H1 (cell line): ENCODE measurements at regions not wholly inside any gene's neighbourhood (a gene's known extent, or its start where the extent isn't known, plus 50 kb on each side); places are given as distances from the start of the nearest gene placed in this dataset.

Source experiments
- CTCF ChIA-PET: fragments of 300-600 bp; sonication (Branson Sonifier 250); formaldehyde crosslinking; loops from one replicate; lab custom pipeline; 2021; ENCODE audit not compliant: partially characterized antibody; lab: Charles Lee
- POLR2A ChIA-PET: fragments of 300-600 bp; sonication (Branson Sonifier 250); formaldehyde crosslinking; loops from one replicate; lab custom pipeline; 2021; ENCODE audit warnings: inconsistent platforms; ENCODE audit not compliant: partially characterized antibody; lab: Charles Lee
- DNase-seq, 2 experiments: peaks; one replicate each; pipeline versions ENCODE4 v3.0.0 to v3.0.0-alpha.2; 2010 to 2022; ENCODE audit warnings: low spot score in 2 of 2, low read depth in 1 of 2, mixed read lengths in 1 of 2
- FAIRE-seq: peaks from 2 replicates; lab custom pipeline; 2011; peaks lifted over from hg19 to GRCh38; lab: Jason Lieb, UNC
- H2AFZ ChIP-seq: 2 replicates; pipeline ENCODE4 v1.8.1; 2012; ENCODE audit warnings: low read length, inconsistent platforms
- H2AK5ac ChIP-seq: 2 replicates; pipeline ENCODE4 v1.6.1; 2013; ENCODE audit warnings: low read depth, low read length
- H2BK120ac ChIP-seq: replicated peaks from 2 replicates; pipeline ENCODE3; 2013; ENCODE audit warnings: low read depth, low read length, inconsistent platforms
- H2BK12ac ChIP-seq: 2 replicates; pipeline ENCODE4 v1.6.1; 2013; ENCODE audit warnings: low read depth, low read length
- H2BK15ac ChIP-seq: 2 replicates; pipeline ENCODE4 v1.6.1; 2013; ENCODE audit warnings: low read length
- H2BK20ac ChIP-seq: 2 replicates; pipeline ENCODE4 v1.6.1; 2013; ENCODE audit warnings: low read length
- H2BK5ac ChIP-seq: 2 replicates; pipeline ENCODE4 v1.6.1; 2013; ENCODE audit warnings: low read depth, low read length
- H3K14ac ChIP-seq: 2 replicates; pipeline ENCODE4 v1.6.1; 2013; ENCODE audit warnings: inconsistent platforms; ENCODE audit not compliant: insufficient read length
- H3K18ac ChIP-seq: 2 replicates; pipeline ENCODE4 v1.6.1; 2013; ENCODE audit warnings: low read length; ENCODE audit errors: extremely low read depth
- H3K23ac ChIP-seq: 2 replicates; pipeline ENCODE4 v1.6.1; 2013; ENCODE audit warnings: inconsistent platforms; ENCODE audit not compliant: insufficient read length
- H3K23me2 ChIP-seq: 2 replicates; pipeline ENCODE4 v1.6.1; 2013; ENCODE audit warnings: low read depth, low read length
- H3K27ac ChIP-seq: 2 replicates; pipeline ENCODE4 v1.6.1; 2011; ENCODE audit warnings: low read depth, low read length, inconsistent platforms
- H3K27me3 ChIP-seq, 4 experiments: replicated peaks in 1 of 4; 1 replicate in 1 of 4; 2 replicates in 3 of 4; pipeline versions ENCODE4 v1.6.1 to v1.8.1; 2011 to 2013; ENCODE audit warnings: low read length in 3 of 4, mild to moderate bottlenecking in 3 of 4, inconsistent platforms in 2 of 4, mixed read lengths in 2 of 4, moderate library complexity in 1 of 4; ENCODE audit not compliant: control insufficient read depth in 3 of 4, insufficient read depth in 3 of 4; ENCODE audit errors: extremely low read depth in 1 of 4
- H3K36me3 ChIP-seq, 4 experiments: 2 replicates each; pipeline versions ENCODE4 v1.6.1 to v1.8.1; 2011 to 2013; ENCODE audit warnings: mild to moderate bottlenecking in 4 of 4, low read length in 3 of 4, moderate library complexity in 2 of 4, control low read depth in 1 of 4, inconsistent platforms in 1 of 4; ENCODE audit not compliant: insufficient read depth in 4 of 4, control insufficient read depth in 2 of 4
- H3K4ac ChIP-seq: replicated peaks from 2 replicates; pipeline ENCODE3; 2013; ENCODE audit warnings: low read length, low read depth, mixed read lengths, inconsistent platforms; ENCODE audit not compliant: insufficient read length
- H3K4me1 ChIP-seq, 4 experiments: replicated peaks in 1 of 4; 1 replicate in 1 of 4; 2 replicates in 3 of 4; pipeline versions ENCODE4 v1.6.1 to v1.8.1; 2011 to 2013; ENCODE audit warnings: low read length in 3 of 4, inconsistent platforms in 2 of 4, mixed read lengths in 1 of 4; ENCODE audit not compliant: insufficient read depth in 4 of 4, control insufficient read depth in 3 of 4
- H3K4me2 ChIP-seq, 2 experiments: 2 replicates each; pipeline versions ENCODE4 v1.6.1 to v1.8.1; 2011 to 2013; ENCODE audit warnings: low read depth in 2 of 2, low read length in 2 of 2, control low read depth in 1 of 2, inconsistent platforms in 1 of 2, mild to moderate bottlenecking in 1 of 2; ENCODE audit not compliant: insufficient read depth in 1 of 2
- H3K4me3 ChIP-seq, 4 experiments: fragments of 200-600, 300-600 bp in 1 of 4; sonication (generic), shearing (Covaris generic), sonication (Bioruptor Twin) in 1 of 4; 2 replicates each; pipeline versions ENCODE4 v1.5.1 to v1.8.1; 2011 to 2016; ENCODE audit warnings: low read length in 4 of 4, low read depth in 3 of 4, control low read depth in 2 of 4, inconsistent platforms in 2 of 4, mild to moderate bottlenecking in 2 of 4, mixed read lengths in 1 of 4, moderate library complexity in 1 of 4; ENCODE audit not compliant: insufficient read depth in 2 of 4; ENCODE audit errors: extremely low read depth in 1 of 4
- H3K56ac ChIP-seq: replicated peaks from 2 replicates; pipeline ENCODE3; 2013; ENCODE audit warnings: low read depth, mild to moderate bottlenecking, mixed read lengths, low read length, inconsistent platforms; ENCODE audit not compliant: insufficient read length
- H3K79me1 ChIP-seq: 2 replicates; pipeline ENCODE4 v1.6.1; 2013; ENCODE audit warnings: low read depth, low read length, control low read depth
- H3K79me2 ChIP-seq, 2 experiments: 2 replicates each; pipeline versions ENCODE4 v1.6.1 to v1.8.1; 2012 to 2013; ENCODE audit warnings: low read length in 2 of 2, mild to moderate bottlenecking in 2 of 2, inconsistent platforms in 1 of 2; ENCODE audit not compliant: insufficient read depth in 2 of 2, control insufficient read depth in 1 of 2
- H3K9ac ChIP-seq, 4 experiments: replicated peaks in 1 of 4; 1 replicate in 1 of 4; 2 replicates in 3 of 4; pipeline versions ENCODE4 v1.6.1 to v1.8.1; 2011 to 2013; ENCODE audit warnings: low read depth in 3 of 4, low read length in 3 of 4, control low read depth in 2 of 4, mild to moderate bottlenecking in 2 of 4, moderate library complexity in 2 of 4, inconsistent platforms in 1 of 4; ENCODE audit errors: extremely low read depth in 1 of 4
- H3K9me3 ChIP-seq, 2 experiments: 2 replicates each; pipeline versions ENCODE4 v1.6.1 to v1.8.1; 2012 to 2013; ENCODE audit warnings: mild to moderate bottlenecking in 2 of 2, moderate library complexity in 2 of 2, control low read depth in 1 of 2, inconsistent platforms in 1 of 2, low read depth in 1 of 2, low read length in 1 of 2, mixed read lengths in 1 of 2; ENCODE audit not compliant: insufficient read depth in 2 of 2
- H4K20me1 ChIP-seq, 2 experiments: replicated peaks in 1 of 2; 2 replicates each; pipeline versions ENCODE3 to v1.8.1; 2011 to 2013; ENCODE audit warnings: inconsistent platforms in 2 of 2, low read length in 2 of 2, mild to moderate bottlenecking in 1 of 2; ENCODE audit not compliant: insufficient read depth in 2 of 2, control insufficient read depth in 1 of 2
- H4K5ac ChIP-seq: 2 replicates; pipeline ENCODE4 v1.6.1; 2013; ENCODE audit warnings: low read length, low read depth, mixed read lengths, inconsistent platforms; ENCODE audit not compliant: insufficient read length
- H4K8ac ChIP-seq: 2 replicates; pipeline ENCODE4 v1.8.0; 2013; ENCODE audit warnings: mild to moderate bottlenecking, moderate library complexity, low read length, inconsistent platforms; ENCODE audit not compliant: insufficient read depth; ENCODE audit errors: extremely low read depth
- H4K91ac ChIP-seq: replicated peaks from 2 replicates; pipeline ENCODE3; 2013; ENCODE audit warnings: low read length, mixed read lengths, inconsistent platforms; ENCODE audit not compliant: insufficient read length
- CBX8 ChIP-seq: fragments of 300-800, 300-1000 bp; sonication (generic); IDR thresholded peaks from 2 replicates; pipeline ENCODE4 v1.7.1; 2016; ENCODE audit warnings: low read depth, low read length, borderline replicate concordance
- CEBPB ChIP-seq: IDR thresholded peaks from 2 replicates; pipeline ENCODE4 v1.6.1; 2012; ENCODE audit warnings: low read depth, low read length
- CHD1 ChIP-seq: IDR thresholded peaks from 2 replicates; pipeline ENCODE4 v1.6.1; 2012; ENCODE audit warnings: low read depth, low read length, improper control_type of control experiment
- CHD2 ChIP-seq: IDR thresholded peaks from 2 replicates; pipeline ENCODE4 v1.6.1; 2012; ENCODE audit warnings: low read length, improper control_type of control experiment
- SIRT6 ChIP-seq: IDR thresholded peaks from one replicate; pipeline ENCODE4 v1.7.1; 2012; ENCODE audit warnings: low read length, inconsistent platforms
- WGBS, 2 experiments: shearing (Covaris generic) in 1 of 2; methylation state at CpG; one replicate each; pipeline versions ENCODE4 v1.1.6 to v1.1.7; 2013 to 2015; ENCODE audit warnings: low lambda C conversion rate in 2 of 2, mixed read lengths in 2 of 2, inconsistent platforms in 1 of 2, low coverage in 1 of 2, missing lambda C conversion rate in 1 of 2; ENCODE audit not compliant: insufficient replicate concordance in 2 of 2, insufficient coverage in 1 of 2, insufficient read length in 1 of 2; ENCODE audit errors: extremely low coverage in 1 of 2, missing lambda C conversion rate in 1 of 2; 5-methylcytosine and 5-hydroxymethylcytosine counted together

DNA sequence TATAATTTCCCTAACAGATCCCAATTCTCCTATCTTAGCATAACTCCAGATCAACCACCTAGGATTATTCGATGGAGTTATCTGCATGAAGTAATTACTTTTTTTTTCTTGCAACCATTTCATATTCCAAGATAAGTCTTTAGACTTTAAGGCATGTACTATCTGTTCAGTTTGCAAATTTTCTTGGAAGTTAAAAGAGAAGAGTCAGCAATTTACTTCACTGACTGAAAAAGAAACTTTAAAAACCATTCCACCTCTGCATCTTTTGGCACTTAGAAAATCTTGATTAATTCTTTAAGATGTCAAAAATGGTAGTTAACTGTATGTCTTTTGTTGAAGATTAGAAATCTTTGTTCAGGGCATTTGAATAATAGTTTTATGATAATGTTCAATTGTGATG is 830.5 kb upstream of the KLHL29 start:
- H2AFZ ChIP-seq, result no peak overlapping the region
- no peak overlapping the region for H2BK5ac ChIP-seq
- no peak overlapping the region for H3K23ac ChIP-seq
- H2BK15ac ChIP-seq, result no peak overlapping the region
- no peak overlapping the region for H3K4me3 ChIP-seq
- no peaks in the 10 kb centered on the region; a peak in 1 of 4 replicates for H3K9me3 ChIP-seq
- H3K36me3 ChIP-seq, result no peaks in the 10 kb centered on the region
- H3K27me3 ChIP-seq, result no peaks in the 10 kb centered on the region
- no peak overlapping the region for H3K14ac ChIP-seq
- H2BK12ac ChIP-seq, result no peak overlapping the region
- no peak overlapping the region for H2BK120ac ChIP-seq
- no peak overlapping the region for H4K8ac ChIP-seq
- no peak overlapping the region for H2BK20ac ChIP-seq
- H4K20me1 ChIP-seq, result no peaks in the 10 kb centered on the region
- no peak for FAIRE-seq
- H3K4me2 ChIP-seq, result no peak overlapping the region
- TF ChIP-seq CHD2, result no peak
- TF ChIP-seq CBX8, result no peak
- TF ChIP-seq CHD1, result no peak
- TF ChIP-seq SIRT6, result no peak
- no peak for TF ChIP-seq CEBPB
- no peak overlapping the region for H3K4ac ChIP-seq
- 94% methylated on average over 1 of the region's 1 CpG; no CpG with 5 or more reads in 1 of the 2 experiments for WGBS, 2 experiments
- no peak overlapping the region for H3K56ac ChIP-seq
- no peak overlapping the region for H3K18ac ChIP-seq
- no peak overlapping the region for H4K91ac ChIP-seq
- no peak overlapping the region for H4K5ac ChIP-seq
- no peaks in the 10 kb centered on the region for H3K79me1 ChIP-seq
- no peak overlapping the region for H3K27ac ChIP-seq
- H2AK5ac ChIP-seq, result no peak overlapping the region
- H3K79me2 ChIP-seq, result no peaks in the 10 kb centered on the region
- no peak for DNase-seq
- no peaks in the 10 kb centered on the region for H3K23me2 ChIP-seq
- no peaks in the 10 kb centered on the region for H3K4me1 ChIP-seq
- no peak overlapping the region for H3K9ac ChIP-seq
- POLR2A ChIA-PET, result no interaction called here
- CTCF ChIA-PET, result no interaction called here
